Esophagus squamous epithelium (tissue), 5 donors: ENCODE measurements at regions not wholly inside any gene's neighbourhood (a gene's known extent, or its start where the extent isn't known, plus 50 kb on each side); places are given as distances from the start of the nearest gene placed in this dataset.

Experiments used
- DNase-seq: peaks from one replicate; lab custom pipeline; 2025; lab: John Stamatoyannopoulos, UW
- H3K27ac ChIP-seq, 4 donors: fragments of 200-600 bp; sonication (generic); one replicate each; pipeline ENCODE4 v1.5.1; 2016 to 2019; ENCODE audit warnings: mild to moderate bottlenecking in 1 of 4
- H3K27me3 ChIP-seq, 4 donors: fragments of 200-600 bp; sonication (generic); 1 replicate in 3 of 4; 2 replicates in 1 of 4; pipeline versions ENCODE4 v1.5.1 to v1.6.0; 2017 to 2021; ENCODE audit warnings: antibody characterized with exemption in 1 of 4
- H3K36me3 ChIP-seq, 3 donors: fragments of 200-600 bp; sonication (generic); one replicate each; pipeline ENCODE4 v1.5.1; 2016 to 2019
- H3K4me1 ChIP-seq, 3 donors: fragments of 200-600 bp; sonication (generic); one replicate each; pipeline ENCODE4 v1.5.1; 2017 to 2019
- H3K4me3 ChIP-seq, 4 donors: fragments of 200-600 bp; sonication (generic); 1 replicate in 3 of 4; 2 replicates in 1 of 4; pipeline ENCODE4 v1.5.1; 2016 to 2019; ENCODE audit warnings: mild to moderate bottlenecking in 2 of 4, moderate library complexity in 1 of 4
- H3K9me3 ChIP-seq, 3 donors: fragments of 200-600 bp; sonication (generic); one replicate each; pipeline ENCODE4 v1.5.1; 2016 to 2019
- CTCF ChIP-seq, 6 experiments: fragments of 450-650 bp in 4 of 6; fragments of 200-600 bp in 2 of 6; sonication (generic) in 2 of 6; IDR thresholded peaks; one replicate each; pipeline ENCODE4 v1.5.1; 2016 to 2019; ENCODE audit warnings: antibody characterized with exemption in 6 of 6, mild to moderate bottlenecking in 4 of 6, moderate library complexity in 4 of 6
- POLR2A ChIP-seq, 4 donors: fragments of 450-650 bp; IDR thresholded peaks; one replicate each; pipeline ENCODE4 v1.6.1; 2017; ENCODE audit warnings: antibody characterized with exemption in 4 of 4, mild to moderate bottlenecking in 4 of 4, moderate library complexity in 3 of 4
- WGBS, 2 donors: methylation state at CpG; one replicate each; pipeline ENCODE4 v1.1.5; 2018; 5-methylcytosine and 5-hydroxymethylcytosine counted together
- intact Hi-C: fragments of 100-400 bp; cut with DNase I; formaldehyde crosslinking; loops from one replicate; pipeline ENCODE4 v1.15.0; 2022
- donor health status: DM: yes; HTN: yes; CAD: no.

DNA sequence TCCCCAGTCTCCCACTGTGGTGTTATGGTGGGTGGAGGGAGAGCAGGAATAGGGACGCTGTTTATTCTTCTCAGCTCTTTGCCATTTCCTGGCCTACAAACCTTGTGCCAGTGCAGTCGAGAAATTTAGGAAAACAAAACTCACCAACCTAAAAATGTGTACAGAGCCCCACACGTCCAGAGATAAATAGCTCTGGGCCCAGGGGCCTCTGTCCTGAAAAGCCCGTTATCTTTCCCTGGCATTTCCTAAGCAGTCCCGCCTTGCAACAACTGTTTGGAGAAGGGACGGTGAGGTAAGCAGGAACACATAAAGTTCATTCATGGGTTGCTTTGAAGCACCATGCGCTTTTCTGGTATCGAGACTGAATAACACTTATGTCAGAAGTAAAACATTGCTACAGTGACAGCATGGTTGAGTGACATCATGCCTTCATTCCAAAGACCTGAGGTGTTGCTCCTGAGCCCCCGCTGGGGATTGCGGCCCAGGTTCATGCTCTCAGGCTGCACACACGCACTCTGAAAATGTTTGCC is 80.1 kb upstream of the NXT1 start:
- no peaks in the 10 kb centered on the region for H3K36me3 ChIP-seq
- intact Hi-C loops = no loop called here
- no peaks in the 10 kb centered on the region for H3K27me3 ChIP-seq
- no peaks in the 10 kb centered on the region for H3K4me1 ChIP-seq
- 74 to 75% methylated on average over 9 to 11 of the region's 11 CpGs for WGBS, 2 donors
- H3K27ac ChIP-seq = peak overlapping the region in 3 of 4 donors; percentile 42 to 75 (median 66)
- no peaks in the 10 kb centered on the region for H3K9me3 ChIP-seq
- TF ChIP-seq POLR2A (IDR thresholded peaks at IDR 0.05) (no peak), CTCF (IDR thresholded peaks at IDR 0.05) (no peak)
- no peak for DNase-seq
- H3K4me3 ChIP-seq = no peak overlapping the region

GRCh38 chr20:23269954-23270353 is 80.6 kb upstream of the NXT1 start:
- no peaks in the 10 kb centered on the region for H3K9me3 ChIP-seq
- TF ChIP-seq CTCF (IDR thresholded peaks at IDR 0.05) (no peak), POLR2A (IDR thresholded peaks at IDR 0.05) (no peak)
- 71 to 73% methylated on average over 5 of the region's 5 CpGs for WGBS, 2 donors

GRCh38 chr20:23268792-23269354 is 81.7 kb upstream of the NXT1 start:
- 59 to 75% methylated on average over 4 of the region's 4 CpGs for WGBS, 2 donors
- no peaks in the 10 kb centered on the region for H3K27me3 ChIP-seq
- no peaks in the 10 kb centered on the region for H3K4me1 ChIP-seq
- no peak overlapping the region for H3K4me3 ChIP-seq
- TF ChIP-seq POLR2A (IDR thresholded peaks at IDR 0.05) = no peak
- no peak for TF ChIP-seq CTCF (IDR thresholded peaks at IDR 0.05)
- H3K36me3 ChIP-seq = no peaks in the 10 kb centered on the region
- peak overlapping the region in 1 of 4 donors; percentile 16 for H3K27ac ChIP-seq
- no peaks in the 10 kb centered on the region for H3K9me3 ChIP-seq
- DNase-seq = no peak
- intact Hi-C loops = no loop called here

More at GRCh38 chr20:23269954-23270353, 80.6 kb upstream of the NXT1 start:
- H3K4me3 ChIP-seq = no peak overlapping the region
- no peaks in the 10 kb centered on the region for H3K36me3 ChIP-seq
- no peak for DNase-seq
- no peaks in the 10 kb centered on the region for H3K4me1 ChIP-seq
- peak overlapping the region in 3 of 4 donors; percentile 42 to 75 (median 66) for H3K27ac ChIP-seq
- no peaks in the 10 kb centered on the region for H3K27me3 ChIP-seq
- intact Hi-C loops = no loop called here

GRCh38 chr20:23267909-23268308 is 82.7 kb upstream of the NXT1 start:
- intact Hi-C loops = no loop called here
- no peaks in the 10 kb centered on the region for H3K27me3 ChIP-seq
- no peaks in the 10 kb centered on the region for H3K4me1 ChIP-seq
- H3K4me3 ChIP-seq = no peak overlapping the region
- H3K27ac ChIP-seq = no peak overlapping the region
- H3K9me3 ChIP-seq = peaks cover 0 to 5% (median 0%) of the 10 kb centered on the region in 3 donors
- WGBS, 2 donors = 69 to 80% methylated on average over 2 of the region's 2 CpGs
- no peak for DNase-seq
- H3K36me3 ChIP-seq = no peaks in the 10 kb centered on the region
- TF ChIP-seq POLR2A (IDR thresholded peaks at IDR 0.05) = no peak
- TF ChIP-seq CTCF (IDR thresholded peaks at IDR 0.05) = no peak

GRCh38 chr20:23266530-23267398 is 83.8 kb upstream of the NXT1 start:
- no peaks in the 10 kb centered on the region for H3K27me3 ChIP-seq
- H3K9me3 ChIP-seq = peaks cover 0 to 5% (median 0%) of the 10 kb centered on the region in 3 donors
- intact Hi-C loops = no loop called here
- H3K4me1 ChIP-seq = no peaks in the 10 kb centered on the region
- TF ChIP-seq POLR2A (IDR thresholded peaks at IDR 0.05) = no peak
- TF ChIP-seq CTCF (IDR thresholded peaks at IDR 0.05) = no peak
- 73 to 79% methylated on average over 7 of the region's 7 CpGs for WGBS, 2 donors
- DNase-seq = no peak
- H3K4me3 ChIP-seq = no peak overlapping the region
- H3K36me3 ChIP-seq = no peaks in the 10 kb centered on the region
- H3K27ac ChIP-seq = no peak overlapping the region
